Tibial nerve (tissue), 4 donors: ENCODE measurements at regions not wholly inside any gene's neighbourhood (a gene's known extent, or its start where the extent isn't known, plus 50 kb on each side); places are given as distances from the start of the nearest gene placed in this dataset.
"Not testable (repeated sequence)": the region's sequence is repeated elsewhere in the genome, so short reads cannot be mapped to it uniquely, and the experiment has no call there.

Experiments
- DNase-seq, 2 donors: peaks; one replicate each; pipeline ENCODE4 v3.0.0-alpha.2; 2019; ENCODE audit warnings: low spot score in 2 of 2
- H3K27ac ChIP-seq, 4 donors: fragments of 200-600 bp; sonication (generic) in 3 of 4; one replicate each; pipeline ENCODE4 v1.5.1; 2017 to 2019; ENCODE audit warnings: mild to moderate bottlenecking in 1 of 4
- H3K27me3 ChIP-seq, 2 donors: fragments of 200-600 bp; sonication (generic) in 1 of 2; one replicate each; pipeline versions ENCODE4 v1.5.1 to v1.6.0; 2017 to 2019
- H3K36me3 ChIP-seq, 3 donors: fragments of 200-600 bp; sonication (generic); one replicate each; pipeline ENCODE4 v1.5.1; 2018 to 2019
- H3K4me1 ChIP-seq, 4 donors: fragments of 200-600 bp; sonication (generic) in 3 of 4; one replicate each; pipeline ENCODE4 v1.5.1; 2017 to 2019
- H3K4me3 ChIP-seq, 4 donors: fragments of 200-600 bp; sonication (generic) in 3 of 4; one replicate each; pipeline ENCODE4 v1.5.1; 2017 to 2019; ENCODE audit warnings: mild to moderate bottlenecking in 1 of 4, moderate library complexity in 1 of 4
- H3K9me3 ChIP-seq, 4 donors: fragments of 200-600 bp; sonication (generic) in 3 of 4; one replicate each; pipeline ENCODE4 v1.5.1; 2017 to 2019
- EP300 ChIP-seq, 2 donors: sonication (generic); formaldehyde crosslinking; IDR thresholded peaks; one replicate each; pipeline ENCODE4 v1.6.1; 2017; ENCODE audit warnings: antibody characterized with exemption in 2 of 2, mild to moderate bottlenecking in 1 of 2
- POLR2A ChIP-seq, 2 donors: fragments of 450-650 bp; IDR thresholded peaks; one replicate each; pipeline ENCODE4 v1.6.1; 2017; ENCODE audit warnings: antibody characterized with exemption in 2 of 2, mild to moderate bottlenecking in 2 of 2, moderate library complexity in 2 of 2
- WGBS, 2 donors: methylation state at CpG; one replicate each; pipeline ENCODE4 v1.1.5; 2018; 5-methylcytosine and 5-hydroxymethylcytosine counted together
- TF ChIP-seq, protein P1 (sequence below), 5 experiments: fragments of 200-600 bp in 3 of 5; fragments of 450-650 bp in 2 of 5; sonication (generic) in 3 of 5; IDR thresholded peaks; one replicate each; pipeline ENCODE4 v1.5.1; 2016 to 2019; ENCODE audit warnings: antibody characterized with exemption in 5 of 5, mild to moderate bottlenecking in 3 of 5, moderate library complexity in 2 of 5

- no peak overlapping the region for H3K27ac ChIP-seq
- no peak overlapping the region for H3K4me3 ChIP-seq
- DNase-seq, result no peak
- no peaks in the 10 kb centered on the region for H3K27me3 ChIP-seq
- 97 to 99% methylated on average over 2 of the region's 2 CpGs for WGBS, 2 donors
- TF ChIP-seq EP300 (IDR thresholded peaks at IDR 0.05) (no peak), POLR2A (IDR thresholded peaks at IDR 0.05) (no peak)
- TF ChIP-seq, protein P1, sequence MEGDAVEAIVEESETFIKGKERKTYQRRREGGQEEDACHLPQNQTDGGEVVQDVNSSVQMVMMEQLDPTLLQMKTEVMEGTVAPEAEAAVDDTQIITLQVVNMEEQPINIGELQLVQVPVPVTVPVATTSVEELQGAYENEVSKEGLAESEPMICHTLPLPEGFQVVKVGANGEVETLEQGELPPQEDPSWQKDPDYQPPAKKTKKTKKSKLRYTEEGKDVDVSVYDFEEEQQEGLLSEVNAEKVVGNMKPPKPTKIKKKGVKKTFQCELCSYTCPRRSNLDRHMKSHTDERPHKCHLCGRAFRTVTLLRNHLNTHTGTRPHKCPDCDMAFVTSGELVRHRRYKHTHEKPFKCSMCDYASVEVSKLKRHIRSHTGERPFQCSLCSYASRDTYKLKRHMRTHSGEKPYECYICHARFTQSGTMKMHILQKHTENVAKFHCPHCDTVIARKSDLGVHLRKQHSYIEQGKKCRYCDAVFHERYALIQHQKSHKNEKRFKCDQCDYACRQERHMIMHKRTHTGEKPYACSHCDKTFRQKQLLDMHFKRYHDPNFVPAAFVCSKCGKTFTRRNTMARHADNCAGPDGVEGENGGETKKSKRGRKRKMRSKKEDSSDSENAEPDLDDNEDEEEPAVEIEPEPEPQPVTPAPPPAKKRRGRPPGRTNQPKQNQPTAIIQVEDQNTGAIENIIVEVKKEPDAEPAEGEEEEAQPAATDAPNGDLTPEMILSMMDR (IDR thresholded peaks at IDR 0.05), result no peak
- H3K36me3 ChIP-seq, result no peaks in the 10 kb centered on the region
- peaks cover 0 to 6% (median 0%) of the 10 kb centered on the region in 4 donors for H3K9me3 ChIP-seq
- no peaks in the 10 kb centered on the region for H3K4me1 ChIP-seq
These were observed 167.4 kb downstream of the DUSP10 start for GRCh38 chr1:221574529-221574928.

DNA sequence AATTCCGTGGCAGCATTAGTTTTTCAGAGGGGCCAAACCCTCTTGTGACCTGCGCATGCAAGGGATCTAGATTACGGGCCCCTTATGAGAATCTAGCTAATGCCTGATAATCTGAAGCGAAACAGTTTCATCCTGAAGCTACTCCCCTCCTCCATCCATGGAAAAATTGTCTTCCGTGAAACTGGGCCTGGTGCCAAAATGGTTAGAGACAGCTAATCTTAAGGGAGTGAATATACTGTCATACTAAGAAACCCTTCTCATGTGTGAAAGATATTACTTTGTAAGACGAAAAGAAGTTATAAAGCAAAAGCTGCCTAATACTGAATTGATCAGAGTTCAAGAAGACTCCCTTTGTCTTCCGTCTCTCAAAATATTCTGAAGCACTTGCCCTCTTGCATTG, 166.3 kb downstream of the DUSP10 start:
- no peak for DNase-seq
- no peak overlapping the region for H3K27ac ChIP-seq

DNA sequence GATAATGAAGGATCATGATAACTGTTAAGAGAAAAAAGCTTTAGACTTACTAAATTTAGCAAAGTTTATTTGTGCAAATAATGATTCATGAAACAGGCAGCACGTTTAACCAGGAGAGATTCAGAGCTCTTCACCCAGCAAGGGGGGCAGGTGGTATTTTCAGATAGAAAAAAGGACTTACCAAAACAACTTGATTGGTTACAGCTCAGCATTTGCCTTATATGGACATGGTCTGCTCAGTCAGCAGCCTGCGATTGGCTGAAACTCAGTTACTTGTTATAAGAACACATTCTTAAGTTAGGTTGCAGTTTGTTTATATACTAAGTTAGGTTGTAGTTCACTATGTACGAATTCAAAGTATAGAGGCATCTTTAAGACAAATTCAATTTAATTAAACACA, 165.6 kb downstream of the DUSP10 start:
- 66 to 71% methylated on average over 3 of the region's 3 CpGs for WGBS, 2 donors

More for the DNA sequence above, 166.3 kb downstream of the DUSP10 start:
- no peak overlapping the region for H3K4me3 ChIP-seq
- no peaks in the 10 kb centered on the region for H3K36me3 ChIP-seq
- H3K9me3 ChIP-seq, result peaks cover 0 to 6% (median 0%) of the 10 kb centered on the region in 4 donors
- TF ChIP-seq EP300 (IDR thresholded peaks at IDR 0.05), result no peak
- no peak for TF ChIP-seq POLR2A (IDR thresholded peaks at IDR 0.05)
- TF ChIP-seq, protein P1 (IDR thresholded peaks at IDR 0.05), result no peak
- 56 to 65% methylated on average over 7 of the region's 7 CpGs for WGBS, 2 donors
- H3K4me1 ChIP-seq, result no peaks in the 10 kb centered on the region
- no peaks in the 10 kb centered on the region for H3K27me3 ChIP-seq

GRCh38 chr1:221583465-221583864, 158.4 kb downstream of the DUSP10 start:
- WGBS, 2 donors, result 89 to 91% methylated on average over 2 of the region's 2 CpGs

More for the DNA sequence above, 165.6 kb downstream of the DUSP10 start:
- no peak overlapping the region for H3K27ac ChIP-seq
- no peaks in the 10 kb centered on the region for H3K27me3 ChIP-seq
- H3K4me1 ChIP-seq, result no peaks in the 10 kb centered on the region
- H3K36me3 ChIP-seq, result no peaks in the 10 kb centered on the region
- no peak for TF ChIP-seq EP300 (IDR thresholded peaks at IDR 0.05)
- TF ChIP-seq POLR2A (IDR thresholded peaks at IDR 0.05), result no peak
- TF ChIP-seq, protein P1 (IDR thresholded peaks at IDR 0.05), result no peak
- no peak overlapping the region for H3K4me3 ChIP-seq
- no peak for DNase-seq
- H3K9me3 ChIP-seq, result peaks cover 0 to 6% (median 0%) of the 10 kb centered on the region in 4 donors

DNA sequence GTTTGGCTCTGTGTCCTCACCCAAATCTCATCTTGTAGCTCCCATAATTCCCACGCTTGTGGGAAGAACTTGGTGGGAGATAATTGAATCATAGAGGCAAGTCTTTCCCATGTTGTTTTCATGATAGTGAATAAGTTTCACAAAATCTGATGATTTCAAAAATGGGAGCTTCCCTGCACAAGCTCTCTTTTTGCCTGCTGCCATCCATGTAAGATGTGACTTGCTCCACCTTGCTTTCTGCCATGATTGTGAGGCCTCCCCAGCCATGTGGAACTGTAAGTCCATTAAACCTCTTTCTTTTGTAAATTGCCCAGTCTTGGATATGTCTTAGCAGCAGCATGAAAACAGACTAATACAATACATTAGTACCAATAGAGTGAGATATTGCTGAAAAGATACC, 154.9 kb downstream of the DUSP10 start:
- not testable (repeated sequence) for DNase-seq, H3K36me3 ChIP-seq, H3K4me3 ChIP-seq, H3K4me1 ChIP-seq, H3K9me3 ChIP-seq, H3K27me3 ChIP-seq, H3K27ac ChIP-seq
- WGBS, 2 donors, result 89 to 91% methylated on average over 1 of the region's 1 CpG

More at GRCh38 chr1:221583465-221583864, 158.4 kb downstream of the DUSP10 start:
- no peaks in the 10 kb centered on the region for H3K4me1 ChIP-seq
- peaks cover 0 to 2% (median 0%) of the 10 kb centered on the region in 4 donors for H3K9me3 ChIP-seq
- no peak for DNase-seq
- no peaks in the 10 kb centered on the region for H3K36me3 ChIP-seq
- H3K27me3 ChIP-seq, result no peaks in the 10 kb centered on the region
- TF ChIP-seq, protein P1 (IDR thresholded peaks at IDR 0.05), result no peak
- no peak for TF ChIP-seq EP300 (IDR thresholded peaks at IDR 0.05)
- no peak for TF ChIP-seq POLR2A (IDR thresholded peaks at IDR 0.05)
- no peak overlapping the region for H3K27ac ChIP-seq
- H3K4me3 ChIP-seq, result no peak overlapping the region

- not testable (repeated sequence) for H3K4me3 ChIP-seq, H3K4me1 ChIP-seq, H3K36me3 ChIP-seq, H3K27me3 ChIP-seq, H3K9me3 ChIP-seq, H3K27ac ChIP-seq, DNase-seq
These were observed 150.6 kb downstream of the DUSP10 start for GRCh38 chr1:221591250-221591649.
